ENCODE measurements at regions not wholly inside any gene's neighbourhood (a gene's known extent, or its start where the extent isn't known, plus 50 kb on each side); places are given as distances from the start of the nearest gene placed in this dataset.

DNA sequence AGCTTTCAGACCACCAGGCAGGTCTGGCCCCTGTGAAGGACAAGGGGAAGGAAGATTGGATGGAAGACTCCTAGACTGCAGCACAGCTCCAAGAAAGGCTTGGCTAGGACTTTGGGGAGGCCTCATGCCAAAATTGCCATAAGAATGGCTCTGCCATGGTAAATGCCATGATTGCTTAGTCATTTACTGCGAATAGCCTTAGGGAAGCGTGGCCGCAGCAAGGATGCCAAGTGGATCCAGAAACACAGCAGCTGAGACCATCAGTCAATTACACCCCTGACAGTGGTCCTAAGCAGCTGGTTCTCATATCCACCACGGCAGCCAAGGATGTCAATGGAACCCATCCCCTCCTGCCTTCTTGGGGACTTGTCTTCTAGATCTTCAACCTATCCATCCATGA lies 88.2 kb upstream of the AUTS2 start:
- no peak overlapping the region for H3K4me3 ChIP-seq (ENCODE audit: extremely low read depth in 1 of 4, insufficient read depth in 2 of 4, low read depth in 3 of 4, low read length in 4 of 4)
- H3K18ac ChIP-seq (ENCODE audit: extremely low read depth, low read length), result no peak overlapping the region
- H3K9ac ChIP-seq (replicated peaks in 1 of 4; ENCODE audit: extremely low read depth in 1 of 4, low read depth in 3 of 4, low read length in 3 of 4), result no peak overlapping the region
- H4K91ac ChIP-seq (replicated peaks; ENCODE audit: insufficient read length, low read length), result no peak overlapping the region
- H3K27ac ChIP-seq (ENCODE audit: low read depth, low read length), result no peak overlapping the region
- 95% methylated on average over 4 of the region's 4 CpGs; no CpG with 5 or more reads in 1 of the 2 experiments for WGBS, 2 experiments (ENCODE audit: extremely low coverage in 1 of 2, insufficient coverage in 1 of 2, insufficient read length in 1 of 2, insufficient replicate concordance in 2 of 2, low coverage in 1 of 2, low lambda C conversion rate in 2 of 2, missing lambda C conversion rate in 1 of 2)
- ChIA-PET CTCF (ENCODE audit: partially characterized antibody) (no interaction called here), POLR2A (ENCODE audit: partially characterized antibody) (no interaction called here)
- H2AK5ac ChIP-seq (ENCODE audit: low read depth, low read length), result no peak overlapping the region
- no peaks in the 10 kb centered on the region; a peak in 2 of 7 replicates for H3K4me1 ChIP-seq (replicated peaks in 1 of 4; ENCODE audit: control insufficient read depth in 3 of 4, insufficient read depth in 4 of 4, low read length in 3 of 4)
- H3K14ac ChIP-seq (ENCODE audit: insufficient read length), result no peak overlapping the region
- H3K79me2 ChIP-seq (ENCODE audit: control insufficient read depth in 1 of 2, insufficient read depth in 2 of 2, low read length in 2 of 2), result no peaks in the 10 kb centered on the region
- no peak overlapping the region for H4K5ac ChIP-seq (ENCODE audit: insufficient read length, low read depth, low read length)
- no peak overlapping the region for H3K23ac ChIP-seq (ENCODE audit: insufficient read length)
- no peaks in the 10 kb centered on the region for H3K27me3 ChIP-seq (replicated peaks in 1 of 4; ENCODE audit: control insufficient read depth in 3 of 4, extremely low read depth in 1 of 4, insufficient read depth in 3 of 4, low read length in 3 of 4)
- no peak for TF ChIP-seq SP4 (IDR thresholded peaks at IDR 0.05; ENCODE audit: low read length)
- TF ChIP-seq TAF7 (optimal IDR thresholded peaks at IDR 0.05; ENCODE audit: borderline replicate concordance, low read depth, low read length), result no peak
- TF ChIP-seq KDM4A (IDR thresholded peaks at IDR 0.05; ENCODE audit: low read depth, low read length, severe bottlenecking), result no peak
- no peak for TF ChIP-seq TCF12 (IDR thresholded peaks at IDR 0.05; ENCODE audit: low read depth, low read length)
- TF ChIP-seq, protein P1, sequence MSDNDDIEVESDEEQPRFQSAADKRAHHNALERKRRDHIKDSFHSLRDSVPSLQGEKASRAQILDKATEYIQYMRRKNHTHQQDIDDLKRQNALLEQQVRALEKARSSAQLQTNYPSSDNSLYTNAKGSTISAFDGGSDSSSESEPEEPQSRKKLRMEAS (IDR thresholded peaks at IDR 0.05), result no peak
- TF ChIP-seq RBBP5 (IDR thresholded peaks at IDR 0.05; ENCODE audit: borderline replicate concordance, low read depth, low read length), result no peak
- no peak for TF ChIP-seq RAD21 (IDR thresholded peaks at IDR 0.05 in 1 of 2, conservative IDR thresholded peaks at IDR 0.05 in 1 of 2; ENCODE audit: low read depth in 2 of 2, low read length in 2 of 2)
- no peak for TF ChIP-seq PHF8 (conservative IDR thresholded peaks at IDR 0.05; ENCODE audit: low read depth, low read length)
- no peak for TF ChIP-seq NANOG (IDR thresholded peaks at IDR 0.05; ENCODE audit: insufficient read depth, low read depth, low read length, poor library complexity, severe bottlenecking)
- TF ChIP-seq KDM5A (IDR thresholded peaks at IDR 0.05; ENCODE audit: low read length), result no peak
- TF ChIP-seq, protein P2, sequence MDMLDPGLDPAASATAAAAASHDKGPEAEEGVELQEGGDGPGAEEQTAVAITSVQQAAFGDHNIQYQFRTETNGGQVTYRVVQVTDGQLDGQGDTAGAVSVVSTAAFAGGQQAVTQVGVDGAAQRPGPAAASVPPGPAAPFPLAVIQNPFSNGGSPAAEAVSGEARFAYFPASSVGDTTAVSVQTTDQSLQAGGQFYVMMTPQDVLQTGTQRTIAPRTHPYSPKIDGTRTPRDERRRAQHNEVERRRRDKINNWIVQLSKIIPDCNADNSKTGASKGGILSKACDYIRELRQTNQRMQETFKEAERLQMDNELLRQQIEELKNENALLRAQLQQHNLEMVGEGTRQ (IDR thresholded peaks at IDR 0.05; ENCODE audit: low read length), result no peak
- H2BK20ac ChIP-seq (ENCODE audit: low read length), result peak overlapping the region; percentile 29; the same call in 1 of the 2 replicates
- H3K4me2 ChIP-seq (ENCODE audit: insufficient read depth in 1 of 2, low read depth in 2 of 2, low read length in 2 of 2), result no peak overlapping the region
- H3K23me2 ChIP-seq (ENCODE audit: low read depth, low read length), result 0 out of 2 replicates have a peak, but pooled peaks cover 2% of the 10 kb centered on the region
- H2BK5ac ChIP-seq (ENCODE audit: low read depth, low read length), result no peak overlapping the region
- no peaks in the 10 kb centered on the region for H3K79me1 ChIP-seq (ENCODE audit: low read depth, low read length)
- no peak overlapping the region for H3K4ac ChIP-seq (replicated peaks; ENCODE audit: insufficient read length, low read depth, low read length)
- DNase-seq (ENCODE audit: low read depth in 1 of 2, low spot score in 2 of 2) (no peak), FAIRE-seq (no peak)
- H2BK120ac ChIP-seq (replicated peaks; ENCODE audit: low read depth, low read length), result no peak overlapping the region
- H4K8ac ChIP-seq (ENCODE audit: extremely low read depth, insufficient read depth, low read length), result no peak overlapping the region
- no peak overlapping the region for H2BK12ac ChIP-seq (ENCODE audit: low read depth, low read length)
- H2AFZ ChIP-seq (ENCODE audit: low read length), result no peak overlapping the region
- no peaks in the 10 kb centered on the region for H3K9me3 ChIP-seq (ENCODE audit: insufficient read depth in 2 of 2, low read depth in 1 of 2, low read length in 1 of 2)
- H3K56ac ChIP-seq (replicated peaks; ENCODE audit: insufficient read length, low read depth, low read length), result no peak overlapping the region
- H3K36me3 ChIP-seq (ENCODE audit: control insufficient read depth in 2 of 4, insufficient read depth in 4 of 4, low read length in 3 of 4), result no peaks in the 10 kb centered on the region
- no peak overlapping the region for H2BK15ac ChIP-seq (ENCODE audit: low read length)
- no peaks in the 10 kb centered on the region for H4K20me1 ChIP-seq (replicated peaks in 1 of 2; ENCODE audit: control insufficient read depth in 1 of 2, insufficient read depth in 2 of 2, low read length in 2 of 2)

Measured in H1 (cell line).